Stimulated activated CD4-positive, alpha-beta T cell treated with anti-CD3 and anti-CD28 coated beads, Interleukin-4, amount 100 ng/mL, for 24 hours (primary cell): ENCODE measurements at regions not wholly inside any gene's neighbourhood (a gene's known extent, or its start where the extent isn't known, plus 50 kb on each side); places are given as distances from the start of the nearest gene placed in this dataset.
"Not testable (repeated sequence)": the region's sequence is repeated elsewhere in the genome, so short reads cannot be mapped to it uniquely, and the experiment has no call there.

Experiments used
- DNase-seq: peaks from one replicate; pipeline ENCODE4 v3.0.0-alpha.2; 2020

- DNase-seq = no peak
These were observed 286.9 kb downstream of the INSIG2 start for GRCh38 chr2:118374974-118375755.

- DNase-seq = no peak
These were observed 284.9 kb downstream of the INSIG2 start for GRCh38 chr2:118372886-118373830.

GRCh38 chr2:118371515-118371914 lies 283.2 kb downstream of the INSIG2 start:
- no peak for DNase-seq

GRCh38 chr2:118369521-118369920 lies 281.2 kb downstream of the INSIG2 start:
- DNase-seq = not testable (repeated sequence)

- no peak for DNase-seq
These were observed 275.3 kb downstream of the INSIG2 start for GRCh38 chr2:118363604-118364003.

GRCh38 chr2:118356051-118356450 lies 267.8 kb downstream of the INSIG2 start:
- DNase-seq = no peak

GRCh38 chr2:118351796-118352195 lies 263.5 kb downstream of the INSIG2 start:
- no peak for DNase-seq

GRCh38 chr2:118350621-118351020 lies 262.4 kb downstream of the INSIG2 start:
- DNase-seq = no peak

- no peak for DNase-seq
These were observed 261.1 kb downstream of the INSIG2 start for GRCh38 chr2:118349365-118349764.

- no peak for DNase-seq
These were observed 260.2 kb downstream of the INSIG2 start for GRCh38 chr2:118348380-118349034.

- DNase-seq = no peak
These were observed 257.2 kb downstream of the INSIG2 start for GRCh38 chr2:118345465-118345864.

GRCh38 chr2:118340103-118340502 lies 251.8 kb downstream of the INSIG2 start:
- DNase-seq = no peak

GRCh38 chr2:118339386-118339785 lies 251.1 kb downstream of the INSIG2 start:
- DNase-seq = no peak

- DNase-seq = no peak
These were observed 245.4 kb downstream of the INSIG2 start for GRCh38 chr2:118333664-118334063.

- DNase-seq = no peak
These were observed 237.2 kb downstream of the INSIG2 start for GRCh38 chr2:118325321-118325955.

- no peak for DNase-seq
These were observed 234.1 kb downstream of the INSIG2 start for GRCh38 chr2:118322406-118322805.

- no peak for DNase-seq
These were observed 233.3 kb downstream of the INSIG2 start for GRCh38 chr2:118321432-118322105.

GRCh38 chr2:118320658-118321057 lies 232.4 kb downstream of the INSIG2 start:
- no peak for DNase-seq

GRCh38 chr2:118320196-118320595 lies 231.9 kb downstream of the INSIG2 start:
- DNase-seq = no peak

GRCh38 chr2:118319271-118319684 lies 231.0 kb downstream of the INSIG2 start:
- DNase-seq = no peak

- no peak for DNase-seq
These were observed 227.3 kb downstream of the INSIG2 start for GRCh38 chr2:118315606-118316005.
